GM21576 (cell line): ENCODE measurements at regions not wholly inside any gene's neighbourhood (a gene's known extent, or its start where the extent isn't known, plus 50 kb on each side); places are given as distances from the start of the nearest gene placed in this dataset.
A peak's percentile ranks its signal among the peaks of the same experiment; 100 is the strongest.
"Not testable (repeated sequence)": the region's sequence is repeated elsewhere in the genome, so short reads cannot be mapped to it uniquely, and the experiment has no call there.

ENCODE experiments used
- ATAC-seq: cut with Tn5 transposase; IDR thresholded peaks from one replicate; pipeline ENCODE4 v1.9.1; 2021; ENCODE audit warnings: mild to moderate bottlenecking, moderate library complexity; ENCODE audit not compliant: unreplicated experiment

- not testable (repeated sequence) for ATAC-seq
Observed at GRCh38 chr7:150045596-150045995, 171.8 kb downstream of the ATP6V0E2 start.

GRCh38 chr7:150046290-150047194 lies 172.8 kb downstream of the ATP6V0E2 start:
- ATAC-seq = not testable (repeated sequence)

GRCh38 chr7:150047329-150047728 lies 173.6 kb downstream of the ATP6V0E2 start:
- ATAC-seq = not testable (repeated sequence)

- not testable (repeated sequence) for ATAC-seq
Observed at GRCh38 chr7:150047772-150048171, 174.0 kb downstream of the ATP6V0E2 start.

GRCh38 chr7:150048244-150049011 lies 174.7 kb downstream of the ATP6V0E2 start:
- ATAC-seq = not testable (repeated sequence)

- not testable (repeated sequence) for ATAC-seq
Observed at GRCh38 chr7:150049012-150049655, 175.4 kb downstream of the ATP6V0E2 start.

GRCh38 chr7:150053396-150053795 lies 179.6 kb downstream of the ATP6V0E2 start:
- ATAC-seq = not testable (repeated sequence)

GRCh38 chr7:150054242-150054641 lies 180.5 kb downstream of the ATP6V0E2 start:
- not testable (repeated sequence) for ATAC-seq

GRCh38 chr7:150060259-150061221 lies 186.8 kb downstream of the ATP6V0E2 start:
- peak; percentile 99 for ATAC-seq

GRCh38 chr7:150063195-150063594 lies 189.4 kb downstream of the ATP6V0E2 start:
- not testable (repeated sequence) for ATAC-seq

GRCh38 chr7:150069555-150070313 lies 196.0 kb downstream of the ATP6V0E2 start:
- not testable (repeated sequence) for ATAC-seq

- ATAC-seq = not testable (repeated sequence)
Observed at GRCh38 chr7:150077543-150077942, 203.8 kb downstream of the ATP6V0E2 start.

GRCh38 chr7:150081865-150082264 lies 208.1 kb downstream of the ATP6V0E2 start:
- not testable (repeated sequence) for ATAC-seq

- not testable (repeated sequence) for ATAC-seq
Observed at GRCh38 chr7:150084724-150085123, 211.0 kb downstream of the ATP6V0E2 start.

- not testable (repeated sequence) for ATAC-seq
Observed at GRCh38 chr7:150087478-150087877, 213.7 kb downstream of the ATP6V0E2 start.

- not testable (repeated sequence) for ATAC-seq
Observed at GRCh38 chr7:150089139-150089538, 215.4 kb downstream of the ATP6V0E2 start.

GRCh38 chr7:150090776-150091175 lies 217.0 kb downstream of the ATP6V0E2 start:
- not testable (repeated sequence) for ATAC-seq

- ATAC-seq = not testable (repeated sequence)
Observed at GRCh38 chr7:150093897-150094296, 220.1 kb downstream of the ATP6V0E2 start.
